Keratinocyte (primary cell): ENCODE measurements at regions not wholly inside any gene's neighbourhood (a gene's known extent, or its start where the extent isn't known, plus 50 kb on each side); places are given as distances from the start of the nearest gene placed in this dataset.

ENCODE experiments used
- EZH2 ChIP-seq: IDR thresholded peaks from one replicate; pipeline ENCODE4 v1.6.1; 2012; ENCODE audit warnings: inconsistent platforms, mild to moderate bottlenecking, low read length, moderate library complexity
- TF ChIP-seq, protein P1 (sequence below), 3 experiments: IDR thresholded peaks in 1 of 3; conservative IDR thresholded peaks in 1 of 3; optimal IDR thresholded peaks in 1 of 3; 2 replicates in 2 of 3; 3 replicates in 1 of 3; pipeline versions ENCODE3 to v1.5.1; 2011; ENCODE audit warnings: low read length in 3 of 3, mild to moderate bottlenecking in 3 of 3, moderate library complexity in 2 of 3, control low read depth in 1 of 3, inconsistent platforms in 1 of 3; ENCODE audit not compliant: insufficient read depth in 2 of 3; ENCODE audit errors: extremely low read depth in 1 of 3

DNA sequence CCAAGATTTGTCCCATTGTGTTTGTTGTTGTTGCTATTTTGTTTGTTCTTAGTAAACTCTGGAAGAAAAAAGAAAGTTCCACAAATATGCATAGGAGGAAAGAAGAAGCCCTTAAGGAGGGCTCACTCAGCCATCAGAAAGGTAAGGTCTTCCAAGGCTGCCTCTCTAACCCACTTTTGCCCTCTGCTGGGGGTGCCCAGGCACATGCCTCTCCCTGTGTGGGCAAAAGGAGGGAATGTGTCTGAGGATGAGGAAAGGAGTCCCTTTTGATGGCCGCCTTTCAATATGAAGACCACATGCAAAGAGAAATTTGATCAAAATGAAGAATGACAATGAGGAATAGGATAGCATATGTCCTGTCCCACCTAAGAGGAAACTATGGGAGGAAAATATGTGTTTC, 248.2 kb upstream of the POU3F2 start:
- TF ChIP-seq, protein P1, sequence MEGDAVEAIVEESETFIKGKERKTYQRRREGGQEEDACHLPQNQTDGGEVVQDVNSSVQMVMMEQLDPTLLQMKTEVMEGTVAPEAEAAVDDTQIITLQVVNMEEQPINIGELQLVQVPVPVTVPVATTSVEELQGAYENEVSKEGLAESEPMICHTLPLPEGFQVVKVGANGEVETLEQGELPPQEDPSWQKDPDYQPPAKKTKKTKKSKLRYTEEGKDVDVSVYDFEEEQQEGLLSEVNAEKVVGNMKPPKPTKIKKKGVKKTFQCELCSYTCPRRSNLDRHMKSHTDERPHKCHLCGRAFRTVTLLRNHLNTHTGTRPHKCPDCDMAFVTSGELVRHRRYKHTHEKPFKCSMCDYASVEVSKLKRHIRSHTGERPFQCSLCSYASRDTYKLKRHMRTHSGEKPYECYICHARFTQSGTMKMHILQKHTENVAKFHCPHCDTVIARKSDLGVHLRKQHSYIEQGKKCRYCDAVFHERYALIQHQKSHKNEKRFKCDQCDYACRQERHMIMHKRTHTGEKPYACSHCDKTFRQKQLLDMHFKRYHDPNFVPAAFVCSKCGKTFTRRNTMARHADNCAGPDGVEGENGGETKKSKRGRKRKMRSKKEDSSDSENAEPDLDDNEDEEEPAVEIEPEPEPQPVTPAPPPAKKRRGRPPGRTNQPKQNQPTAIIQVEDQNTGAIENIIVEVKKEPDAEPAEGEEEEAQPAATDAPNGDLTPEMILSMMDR (optimal IDR thresholded peaks at IDR 0.05 in 1 of 3, IDR thresholded peaks at IDR 0.05 in 1 of 3, conservative IDR thresholded peaks at IDR 0.05 in 1 of 3; ENCODE audit: extremely low read depth in 1 of 3, insufficient read depth in 2 of 3, low read length in 3 of 3), result no peak
- TF ChIP-seq EZH2, result no peak
